T-cell (primary cell): ENCODE measurements at regions not wholly inside any gene's neighbourhood (a gene's known extent, or its start where the extent isn't known, plus 50 kb on each side); places are given as distances from the start of the nearest gene placed in this dataset.

Experiments
- ATAC-seq, 4 experiments: fragments of 200-7000 bp in 3 of 4; fragments of 150-1000 bp in 1 of 4; cut with Tn5 transposase; replicated peaks in 1 of 4; 1 replicate in 3 of 4; 2 replicates in 1 of 4; pipeline ENCODE4 v1.10.0; 2021; ENCODE audit warnings: moderate library complexity in 3 of 4, mild to moderate bottlenecking in 2 of 4, moderate number of reproducible peaks in 1 of 4
- CTCF ChIA-PET, 2 donors: fragments of 300-600 bp; sonication (Branson Sonifier 250); formaldehyde crosslinking; loops; one replicate each; lab custom pipeline; 2022; ENCODE audit warnings: antibody characterized with exemption in 2 of 2; lab: Charles Lee
- POLR2A ChIA-PET, 2 donors: fragments of 300-600 bp; sonication (Branson Sonifier 250); formaldehyde crosslinking; loops; one replicate each; lab custom pipeline; 2022; ENCODE audit warnings: antibody characterized with exemption in 2 of 2; lab: Charles Lee
- DNase-seq, 35 experiments: peaks; one replicate each; pipeline versions ENCODE4 v3.0.0 to v3.0.0-alpha.2; 2013 to 2023
- H3K27ac ChIP-seq: one replicate; pipeline ENCODE4 v1.5.1; 2013; ENCODE audit warnings: low read length
- H3K27me3 ChIP-seq, 2 experiments: replicated peaks in 1 of 2; 1 replicate in 1 of 2; 2 replicates in 1 of 2; pipeline versions ENCODE4 v1.6.1 to v1.7.0; 2013; ENCODE audit warnings: low read length in 1 of 2, mixed read lengths in 1 of 2; ENCODE audit not compliant: control insufficient read depth in 2 of 2, insufficient read depth in 2 of 2; ENCODE audit errors: extremely low read depth in 1 of 2
- H3K36me3 ChIP-seq, 2 donors: 1 replicate in 1 of 2; 2 replicates in 1 of 2; pipeline versions ENCODE4 v1.6.1 to v1.7.0; 2013; ENCODE audit warnings: low read length in 1 of 2; ENCODE audit not compliant: control insufficient read depth in 2 of 2, insufficient read depth in 1 of 2; ENCODE audit errors: extremely low read depth in 1 of 2
- H3K4me1 ChIP-seq, 2 experiments: 1 replicate in 1 of 2; 2 replicates in 1 of 2; pipeline versions ENCODE4 v1.6.1 to v1.7.0; 2013; ENCODE audit warnings: low read length in 2 of 2, mixed read lengths in 1 of 2; ENCODE audit not compliant: insufficient read depth in 2 of 2, control insufficient read depth in 1 of 2; ENCODE audit errors: extremely low read depth in 1 of 2
- H3K4me3 ChIP-seq, 2 donors: 1 replicate in 1 of 2; 2 replicates in 1 of 2; pipeline versions ENCODE4 v1.5.1 to v1.7.0; 2013; ENCODE audit warnings: mild to moderate bottlenecking in 2 of 2, low read length in 1 of 2, moderate library complexity in 1 of 2; ENCODE audit not compliant: control insufficient read depth in 1 of 2; ENCODE audit errors: extremely low read depth in 1 of 2
- H3K9me3 ChIP-seq: 2 replicates; pipeline ENCODE4 v1.7.0; 2013
- H3K27ac Mint-ChIP-seq, 2 donors: one replicate each; pipeline ENCODE4 v1.8.0; 2020 to 2021; ENCODE audit warnings: mild to moderate bottlenecking in 2 of 2, mixed read lengths in 2 of 2
- H3K27me3 Mint-ChIP-seq, 2 donors: one replicate each; pipeline ENCODE4 v1.8.0; 2021 to 2022; ENCODE audit warnings: mixed read lengths in 2 of 2
- H3K36me3 Mint-ChIP-seq: one replicate; pipeline ENCODE4 v1.8.0; 2021; ENCODE audit warnings: mixed read lengths
- H3K4me1 Mint-ChIP-seq, 3 donors: one replicate each; pipeline ENCODE4 v1.8.0; 2020 to 2022; ENCODE audit warnings: mixed read lengths in 3 of 3, mild to moderate bottlenecking in 1 of 3
- H3K4me3 Mint-ChIP-seq, 3 donors: one replicate each; pipeline ENCODE4 v1.8.0; 2020 to 2022; ENCODE audit warnings: mild to moderate bottlenecking in 3 of 3, mixed read lengths in 3 of 3, moderate library complexity in 3 of 3
- H3K9me3 Mint-ChIP-seq, 3 donors: one replicate each; pipeline ENCODE4 v1.8.0; 2020 to 2022; ENCODE audit warnings: mixed read lengths in 3 of 3
- WGBS: methylation state at CpG from one replicate; pipeline ENCODE4 v1.1.5; 2013; ENCODE audit warnings: missing lambda C conversion rate; ENCODE audit not compliant: insufficient coverage; 5-methylcytosine and 5-hydroxymethylcytosine counted together

DNA sequence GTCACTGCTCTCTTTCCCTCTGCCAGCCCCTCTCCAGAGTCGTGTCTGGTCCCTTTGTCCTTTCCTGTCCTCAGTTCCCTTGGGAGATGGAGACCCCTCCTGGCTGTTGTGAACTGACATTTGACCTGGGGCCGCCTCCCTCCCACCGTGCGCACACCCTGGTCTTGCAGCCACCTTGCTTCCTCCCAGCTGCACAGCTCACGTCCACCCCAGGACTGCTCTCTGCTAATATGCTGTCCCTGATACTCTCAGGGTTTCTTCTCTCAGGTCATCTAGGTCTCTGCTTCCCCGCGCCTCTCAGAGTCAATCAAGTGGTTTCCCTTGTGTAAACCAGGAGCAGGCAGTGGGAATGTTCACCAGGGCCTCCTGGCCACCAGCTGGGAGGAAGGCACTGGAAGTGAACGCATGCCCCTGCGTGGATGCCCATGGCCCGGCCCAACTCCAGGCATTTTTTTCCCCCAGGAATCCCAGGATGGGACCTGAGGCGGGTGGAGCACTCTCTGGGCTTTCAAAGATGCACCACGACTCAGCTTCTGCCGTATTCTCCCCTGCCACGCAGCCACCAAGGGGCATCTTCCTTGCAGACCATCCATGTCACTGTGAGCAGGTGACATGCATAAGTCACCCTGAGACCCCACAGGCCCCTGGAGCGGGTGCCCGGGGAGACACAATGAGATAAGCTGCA lies 142.4 kb downstream of the OLFM1 start:
- Histone ChIP-seq H3K36me3 (no peaks in the 10 kb centered on the region), H3K4me1 (no peaks in the 10 kb centered on the region), H3K27ac (no peak overlapping the region), H3K4me3 (no peak overlapping the region), H3K9me3 (no peaks in the 10 kb centered on the region), H3K27me3 (peaks cover 0 to 37% of the 10 kb centered on the region in 2 experiments)
- Mint-ChIP-seq H3K27me3 (peaks cover 4 to 12% of the 10 kb centered on the region in 2 donors), H3K27ac (no peak overlapping the region), H3K9me3 (peaks cover 7 to 14% (median 10%) of the 10 kb centered on the region in 3 donors), H3K4me3 (no peak overlapping the region), H3K36me3 (no peaks in the 10 kb centered on the region), H3K4me1 (no peaks in the 10 kb centered on the region)
- ChIA-PET CTCF (no interaction called here), POLR2A (no interaction called here)
- WGBS, result 72% methylated on average over 16 of the region's 16 CpGs
- DNase-seq, result no peak
- no peak for ATAC-seq

DNA sequence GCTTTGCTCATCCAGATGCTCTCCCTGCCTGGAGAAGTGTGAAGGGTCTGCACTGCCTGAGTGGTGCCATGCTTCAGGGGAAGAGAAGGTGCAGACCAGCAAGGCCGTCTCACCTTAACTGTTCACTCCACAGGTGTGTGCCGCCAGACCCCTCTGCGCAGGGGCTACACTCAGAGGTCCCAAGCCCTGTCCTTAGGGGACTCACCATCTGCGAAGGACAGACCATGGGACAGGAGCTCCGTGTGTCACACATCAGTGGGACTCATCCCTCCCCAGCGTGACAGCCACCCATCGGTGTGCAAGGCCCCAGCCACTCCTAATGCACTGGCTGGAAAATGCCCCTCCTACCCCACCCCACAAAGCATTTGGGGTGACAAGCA lies 142.9 kb downstream of the OLFM1 start:
- Mint-ChIP-seq H3K36me3 (no peaks in the 10 kb centered on the region), H3K9me3 (peaks cover 7 to 14% (median 10%) of the 10 kb centered on the region in 3 donors), H3K4me1 (no peaks in the 10 kb centered on the region), H3K27me3 (peaks cover 4 to 12% of the 10 kb centered on the region in 2 donors), H3K27ac (no peak overlapping the region), H3K4me3 (no peak overlapping the region)
- H3K4me3 ChIP-seq, result no peak overlapping the region
- no peaks in the 10 kb centered on the region for H3K4me1 ChIP-seq
- CTCF ChIA-PET, result no interaction called here
- peaks cover 0 to 37% of the 10 kb centered on the region in 2 experiments for H3K27me3 ChIP-seq
- H3K27ac ChIP-seq, result no peak overlapping the region
- WGBS, result 100% methylated on average over 2 of the region's 7 CpGs
- no peaks in the 10 kb centered on the region for H3K36me3 ChIP-seq
- DNase-seq (no peak), ATAC-seq (no peak)
- no peaks in the 10 kb centered on the region for H3K9me3 ChIP-seq
- POLR2A ChIA-PET, result no interaction called here

DNA sequence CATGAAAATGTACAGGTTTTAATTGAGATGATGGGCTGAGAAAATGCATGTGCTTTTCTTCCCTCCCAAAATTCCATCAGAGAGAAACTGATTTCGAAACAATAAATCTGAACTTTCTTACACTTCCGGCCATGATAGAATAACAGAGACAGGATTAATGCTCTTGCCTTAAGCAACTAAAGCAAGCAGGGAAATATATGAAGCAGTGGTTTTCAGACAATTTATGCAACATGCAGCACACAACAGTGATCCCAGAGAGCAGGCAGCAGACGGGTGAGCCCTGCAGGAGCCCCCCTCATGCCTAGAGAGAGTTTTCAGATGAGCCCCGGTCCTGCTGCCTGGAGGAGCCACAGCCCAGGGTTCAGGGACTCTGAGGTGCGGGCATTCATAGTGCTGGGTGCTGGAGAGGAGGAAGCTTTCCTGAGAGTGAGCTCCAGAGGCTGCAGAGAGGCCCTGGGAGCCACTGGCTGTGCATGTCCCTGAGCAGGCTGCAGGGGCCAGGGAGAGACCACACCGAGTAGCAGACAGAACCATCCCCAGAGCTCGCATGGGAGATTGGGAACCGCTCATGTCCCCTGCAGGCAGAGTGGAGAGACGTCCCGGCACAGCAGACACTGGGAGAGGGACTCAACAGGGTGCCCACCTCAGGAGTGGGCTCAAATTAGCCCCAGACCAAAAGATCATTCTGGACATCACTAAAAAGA lies 143.5 kb downstream of the OLFM1 start:
- no peaks in the 10 kb centered on the region for H3K36me3 Mint-ChIP-seq
- no peaks in the 10 kb centered on the region for H3K9me3 ChIP-seq

DNA sequence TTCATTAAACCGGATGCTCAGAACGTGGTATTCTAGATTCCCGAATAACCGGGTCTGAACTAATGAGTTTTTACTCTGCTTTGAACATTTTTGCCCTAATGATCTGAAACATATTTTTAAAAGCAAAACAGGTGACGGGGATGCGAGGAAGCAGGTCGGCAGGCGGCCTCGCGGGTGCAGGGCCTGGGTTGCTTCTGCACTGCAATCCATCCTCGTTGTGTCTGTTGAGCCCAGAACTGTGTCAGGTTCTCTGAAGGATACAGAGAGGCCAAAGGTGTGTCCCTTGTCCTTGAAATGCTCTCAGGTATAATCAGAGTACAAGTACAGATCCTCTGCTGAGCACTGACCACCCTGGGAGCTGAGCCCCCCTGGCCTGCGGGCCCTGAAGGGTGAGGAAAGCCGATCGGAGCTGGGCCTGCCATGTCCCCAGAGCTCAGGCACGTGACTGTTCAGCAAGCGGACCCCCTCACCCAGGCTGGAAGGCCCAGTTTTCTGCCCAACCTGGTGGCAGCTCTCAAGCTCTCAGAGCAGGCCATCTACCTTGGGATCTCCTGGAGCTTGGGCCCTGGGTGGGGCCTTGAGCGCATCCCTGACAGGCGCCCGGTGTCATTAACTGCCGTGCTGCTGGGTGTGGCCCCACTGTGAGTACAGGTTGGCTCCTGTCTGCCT lies 151.8 kb downstream of the OLFM1 start:
- H3K4me3 ChIP-seq, result no peak overlapping the region
- Mint-ChIP-seq H3K4me1 (no peaks in the 10 kb centered on the region), H3K36me3 (no peaks in the 10 kb centered on the region), H3K9me3 (peaks cover 0 to 3% (median 1%) of the 10 kb centered on the region in 3 donors), H3K27me3 (peaks cover 2 to 4% of the 10 kb centered on the region in 2 donors), H3K27ac (no peak overlapping the region), H3K4me3 (no peak overlapping the region)
- peaks cover 0 to 10% of the 10 kb centered on the region in 2 experiments for H3K27me3 ChIP-seq
- no peaks in the 10 kb centered on the region for H3K4me1 ChIP-seq
- DNase-seq (no peak), ATAC-seq (no peak)
- no peaks in the 10 kb centered on the region for H3K36me3 ChIP-seq
- H3K9me3 ChIP-seq, result no peaks in the 10 kb centered on the region
- ChIA-PET POLR2A (no interaction called here), CTCF (no interaction called here)
- 89% methylated on average over 20 of the region's 20 CpGs for WGBS
- H3K27ac ChIP-seq, result no peak overlapping the region

More for the DNA sequence above, 143.5 kb downstream of the OLFM1 start:
- Histone ChIP-seq H3K36me3 (no peaks in the 10 kb centered on the region), H3K4me1 (no peaks in the 10 kb centered on the region), H3K27me3 (peaks cover 0 to 37% of the 10 kb centered on the region in 2 experiments), H3K27ac (no peak overlapping the region), H3K4me3 (no peak overlapping the region)
- peaks cover 4 to 12% of the 10 kb centered on the region in 2 donors for H3K27me3 Mint-ChIP-seq
- ChIA-PET CTCF (interaction anchor here in 1 of 2 donors (0.6 kb wide), 1 partner anchor 879 kb away, joined by 3 read pairs; no protein-coding TSS in a partner anchor), POLR2A (no interaction called here)
- DNase-seq (no peak), ATAC-seq (no peak)
- no peak overlapping the region for H3K27ac Mint-ChIP-seq
- no peaks in the 10 kb centered on the region for H3K4me1 Mint-ChIP-seq
- no peak overlapping the region for H3K4me3 Mint-ChIP-seq
- peaks cover 7 to 14% (median 10%) of the 10 kb centered on the region in 3 donors for H3K9me3 Mint-ChIP-seq
- WGBS, result 70% methylated on average over 8 of the region's 10 CpGs

DNA sequence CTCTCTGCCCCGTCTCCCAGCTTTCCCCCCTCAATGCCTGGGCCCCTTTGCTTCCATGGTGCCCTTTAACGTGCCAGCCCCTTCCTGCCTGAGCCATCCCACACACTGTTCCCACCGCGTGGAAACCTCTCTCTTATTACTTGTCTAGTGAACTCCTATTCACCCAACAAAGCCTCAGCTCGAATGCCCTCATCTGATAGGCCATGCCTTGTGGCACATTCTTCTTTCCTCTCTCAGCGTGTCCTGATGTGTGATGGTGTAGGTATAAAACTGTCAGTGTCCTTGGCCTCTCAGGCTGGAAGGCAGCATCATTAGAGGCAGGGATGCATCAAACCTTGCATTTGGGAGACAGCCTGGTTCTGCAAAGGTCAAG lies 152.3 kb downstream of the OLFM1 start:
- no peak overlapping the region for H3K27ac ChIP-seq
- 74% methylated on average over 4 of the region's 6 CpGs for WGBS
- no peaks in the 10 kb centered on the region for H3K36me3 Mint-ChIP-seq
- H3K27me3 Mint-ChIP-seq, result peaks cover 2 to 4% of the 10 kb centered on the region in 2 donors
- peaks cover 0 to 11% of the 10 kb centered on the region in 2 experiments for H3K27me3 ChIP-seq
- CTCF ChIA-PET, result no interaction called here
- H3K9me3 Mint-ChIP-seq, result no peaks in the 10 kb centered on the region
- H3K36me3 ChIP-seq, result no peaks in the 10 kb centered on the region
- no peak overlapping the region for H3K27ac Mint-ChIP-seq
- no peaks in the 10 kb centered on the region for H3K9me3 ChIP-seq
- DNase-seq, result no peak
- ATAC-seq, result no peak
- no peak overlapping the region for H3K4me3 ChIP-seq
- H3K4me1 Mint-ChIP-seq, result no peaks in the 10 kb centered on the region
- no peaks in the 10 kb centered on the region for H3K4me1 ChIP-seq
- POLR2A ChIA-PET, result no interaction called here
- no peak overlapping the region for H3K4me3 Mint-ChIP-seq

DNA sequence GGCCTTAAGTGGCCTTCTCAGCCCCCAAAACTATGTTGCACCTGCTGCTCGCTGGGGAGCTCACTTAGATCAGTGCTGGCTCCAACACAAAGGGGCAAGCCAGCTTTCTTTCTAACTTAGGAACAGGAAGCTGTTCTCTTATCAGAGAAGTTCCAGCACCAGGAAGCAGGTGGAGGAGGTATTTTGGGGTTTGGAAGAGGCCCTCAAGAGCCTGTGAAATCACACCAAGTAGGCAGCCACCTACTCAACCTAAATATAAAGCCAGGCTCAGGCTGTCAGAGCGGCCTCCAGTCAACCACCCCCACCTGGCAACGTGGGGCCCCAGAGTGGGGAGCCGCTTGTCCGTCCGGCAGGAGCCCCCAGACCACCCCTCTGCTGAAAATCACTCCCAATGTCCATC lies 152.8 kb downstream of the OLFM1 start:
- WGBS, result 10% methylated on average over 2 of the region's 6 CpGs
- no peaks in the 10 kb centered on the region for H3K4me1 ChIP-seq
- H3K27ac ChIP-seq, result no peak overlapping the region
- no peak for DNase-seq
- POLR2A ChIA-PET, result no interaction called here
- no peak for ATAC-seq
- H3K9me3 ChIP-seq, result no peaks in the 10 kb centered on the region
- Mint-ChIP-seq H3K27ac (no peak overlapping the region), H3K4me3 (no peak overlapping the region), H3K9me3 (no peaks in the 10 kb centered on the region), H3K36me3 (no peaks in the 10 kb centered on the region), H3K4me1 (no peaks in the 10 kb centered on the region), H3K27me3 (peaks cover 6 to 9% of the 10 kb centered on the region in 2 donors)
- CTCF ChIA-PET, result no interaction called here
- no peaks in the 10 kb centered on the region for H3K36me3 ChIP-seq
- H3K27me3 ChIP-seq, result peaks cover 0 to 14% of the 10 kb centered on the region in 2 experiments
- H3K4me3 ChIP-seq, result no peak overlapping the region
